KBM-7 (cell line): ENCODE measurements at regions not wholly inside any gene's neighbourhood (a gene's known extent, or its start where the extent isn't known, plus 50 kb on each side); places are given as distances from the start of the nearest gene placed in this dataset.

ENCODE experiments used
- DNase-seq: peaks from one replicate; pipeline ENCODE4 v3.0.0-alpha.2; 2015
- in situ Hi-C: fragments of 300-500 bp; cut with MboI; formaldehyde crosslinking; loops from 2 replicates; pipeline ENCODE4 v1.14.3; 2020; ENCODE audit warnings: low sequenced_read_pairs, low pct_unique_long_range_greater_than_20kb, mixed read lengths

DNA sequence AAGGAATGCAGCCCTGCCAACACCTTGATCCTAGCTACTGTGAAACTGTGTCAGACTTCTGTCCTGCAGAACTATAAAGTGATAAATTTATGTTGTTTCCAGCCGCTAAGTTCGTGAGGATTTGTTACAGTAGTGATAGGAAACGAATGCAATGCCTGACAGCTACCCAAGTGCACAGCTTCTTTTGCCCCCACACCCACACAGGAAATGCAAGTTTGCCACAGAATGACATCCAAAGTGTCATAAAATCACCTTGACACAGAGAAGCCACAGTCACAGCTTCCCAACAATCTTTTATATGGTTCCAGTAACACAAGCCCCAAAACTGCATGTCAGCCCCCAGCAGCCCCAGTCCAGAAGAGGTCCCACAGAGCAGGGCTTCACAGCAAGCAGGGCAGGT lies 216.9 kb upstream of the S100G start:
- in situ Hi-C loops: no loop called here
- DNase-seq: no peak

DNA sequence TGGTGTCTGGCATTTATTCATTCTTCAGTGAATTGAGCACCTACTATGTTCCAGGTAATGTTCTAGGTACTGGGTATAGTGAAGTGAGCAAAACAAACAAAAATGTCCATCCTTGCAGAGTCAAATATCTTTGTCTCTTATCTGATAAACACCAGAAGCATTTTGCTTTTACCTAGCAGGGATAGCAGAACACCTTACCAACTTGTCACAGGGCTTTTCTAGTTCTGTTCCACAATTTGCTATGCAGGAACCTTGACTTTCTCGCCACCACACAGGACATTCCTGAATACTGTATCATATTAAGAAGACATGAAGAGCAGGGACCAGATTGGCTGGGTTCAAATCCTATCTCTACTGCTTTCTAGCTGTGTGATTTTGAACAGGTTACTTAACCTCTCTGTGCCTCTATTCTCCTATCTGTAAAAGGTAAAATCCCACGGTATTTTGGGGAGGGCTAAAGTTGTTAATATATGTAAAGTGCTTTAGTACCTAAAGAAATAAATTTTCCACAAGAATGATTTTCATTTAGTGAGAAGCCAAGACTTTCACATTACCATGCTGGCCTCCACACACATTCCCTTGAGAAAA lies 214.5 kb upstream of the S100G start:
- no peak for DNase-seq
- in situ Hi-C loops: no loop called here

DNA sequence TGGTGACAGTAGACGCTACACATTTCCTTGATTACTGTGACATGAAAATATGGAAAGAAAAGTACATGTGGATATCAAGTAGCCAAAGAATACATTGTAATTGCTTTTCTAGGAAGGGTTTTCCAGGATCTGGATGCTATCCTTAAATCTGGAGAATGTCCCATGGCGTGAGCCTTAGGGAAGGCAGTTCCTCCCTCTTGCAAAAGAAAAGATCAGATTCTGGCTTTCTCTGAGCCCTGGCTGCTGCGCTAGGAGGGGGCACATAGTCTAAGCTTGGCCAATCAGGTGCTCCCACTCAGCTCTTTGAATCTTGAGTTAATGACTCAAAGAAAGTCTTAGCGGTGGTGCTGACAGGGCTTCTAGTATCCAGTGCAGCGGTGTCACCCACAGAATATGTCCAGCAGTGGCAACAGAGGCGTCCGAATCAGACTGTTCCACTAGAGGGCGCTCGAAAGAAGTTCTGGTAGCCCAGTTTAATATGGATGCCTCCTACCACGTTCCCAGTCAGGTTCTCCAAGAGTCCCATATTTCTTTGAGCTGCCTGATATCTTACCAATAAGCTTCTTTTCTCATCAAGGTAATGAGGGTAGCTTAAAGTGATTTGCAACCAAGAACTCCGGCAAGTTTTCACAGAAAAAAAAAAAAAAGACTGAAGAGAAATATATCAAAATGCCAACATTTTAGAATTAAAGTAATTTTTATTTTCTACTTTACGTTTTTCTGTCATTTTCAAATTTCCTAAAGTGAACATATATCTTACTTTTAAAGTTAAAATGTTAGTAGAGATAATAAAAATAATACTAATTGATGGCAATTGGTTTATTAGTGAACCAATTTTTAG lies 213.4 kb upstream of the S100G start:
- in situ Hi-C loops: no loop called here
- DNase-seq: peak; percentile 73

- in situ Hi-C loops: no loop called here
- DNase-seq: no peak
Observed at GRCh38 chrX:16440446-16440845, 209.5 kb upstream of the S100G start.

- in situ Hi-C loops: no loop called here
- DNase-seq: no peak
Observed at GRCh38 chrX:16444353-16444752, 205.6 kb upstream of the S100G start.

GRCh38 chrX:16445166-16445752 lies 204.7 kb upstream of the S100G start:
- in situ Hi-C loops: no loop called here
- peak; percentile 39 for DNase-seq

GRCh38 chrX:16451334-16451733 lies 198.6 kb upstream of the S100G start:
- in situ Hi-C loops: no loop called here
- no peak for DNase-seq

DNA sequence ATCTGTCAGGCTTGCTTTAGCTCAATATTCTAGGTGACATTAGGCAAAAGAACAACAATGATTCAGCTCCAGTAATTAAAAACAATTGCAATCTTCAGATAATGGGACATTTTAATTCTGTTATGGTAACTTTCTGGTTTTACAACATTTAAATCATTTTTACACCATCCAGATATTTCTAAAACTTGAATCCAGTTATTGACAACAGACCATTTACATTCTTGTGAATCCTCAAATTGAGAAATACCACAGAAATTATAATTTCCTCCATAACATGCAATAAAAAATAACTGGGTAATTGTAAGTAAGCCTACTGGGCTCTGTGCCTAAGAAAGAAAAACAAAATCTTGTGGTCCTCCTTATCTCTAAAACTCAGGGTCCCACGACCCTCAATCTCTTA lies 195.0 kb upstream of the S100G start:
- in situ Hi-C loops: no loop called here

GRCh38 chrX:16457239-16457638 lies 192.7 kb upstream of the S100G start:
- in situ Hi-C loops: no loop called here
- no peak for DNase-seq

More for the DNA sequence above, 195.0 kb upstream of the S100G start:
- DNase-seq: no peak

DNA sequence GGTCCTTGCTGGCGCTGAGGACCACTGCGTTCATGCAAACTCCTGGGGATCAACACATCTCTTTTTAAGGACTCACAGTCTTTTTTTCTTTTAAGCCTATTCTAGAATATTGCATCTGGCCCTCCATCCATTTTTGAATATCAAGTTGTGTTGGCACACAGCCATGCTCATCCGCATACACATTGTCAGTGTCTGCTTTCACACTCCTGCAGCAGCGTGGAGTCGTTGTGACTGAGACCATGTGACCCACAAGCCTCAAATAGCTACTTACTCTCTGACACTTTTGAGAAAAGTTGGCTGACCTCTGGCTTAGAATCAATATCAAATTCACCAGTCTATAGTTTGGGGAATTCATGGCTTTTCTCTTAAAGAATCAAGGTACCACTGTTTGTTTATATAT lies 191.8 kb upstream of the S100G start:
- no peak for DNase-seq
- in situ Hi-C loops: no loop called here

DNA sequence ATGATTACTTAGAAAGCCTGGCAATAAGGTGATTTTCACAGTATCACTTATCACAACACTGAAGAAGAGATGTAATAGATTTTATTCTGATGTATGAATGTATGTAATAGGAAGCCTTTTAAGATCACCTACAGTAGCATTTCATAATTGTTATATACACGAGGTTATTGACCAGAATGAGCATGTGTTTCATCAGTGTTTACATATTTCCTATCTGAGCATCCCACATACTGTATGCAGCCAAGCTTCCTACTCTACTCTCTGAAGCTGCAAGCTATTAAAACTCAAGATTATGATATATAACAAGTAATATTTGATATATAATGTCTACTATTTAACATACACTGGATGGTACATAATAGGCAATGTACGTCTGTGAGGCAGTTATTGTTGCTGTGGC lies 190.9 kb upstream of the S100G start:
- in situ Hi-C loops: no loop called here
- no peak for DNase-seq

GRCh38 chrX:16461968-16462367 lies 188.0 kb upstream of the S100G start:
- no peak for DNase-seq
- in situ Hi-C loops: no loop called here

DNA sequence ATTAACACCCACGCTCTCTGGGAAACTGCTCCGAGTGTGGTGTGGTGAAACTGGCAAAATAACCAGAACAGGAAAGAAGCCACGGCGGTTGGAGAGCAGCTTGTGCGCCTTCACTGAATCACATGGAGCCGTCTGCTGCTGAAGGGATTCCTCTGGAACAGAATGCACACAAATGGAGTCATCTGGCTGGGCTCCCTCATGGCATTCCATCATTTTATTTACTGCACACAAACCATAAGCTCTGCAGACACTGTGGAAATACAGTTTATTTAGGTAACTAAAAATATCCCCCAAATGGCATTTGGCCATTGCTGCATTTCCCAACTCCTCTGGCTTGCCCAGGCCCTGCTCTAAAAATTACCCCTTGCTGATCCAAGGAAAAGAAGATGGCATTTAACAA lies 187.0 kb upstream of the S100G start:
- in situ Hi-C loops: no loop called here
- DNase-seq: no peak

- in situ Hi-C loops: no loop called here
- DNase-seq: no peak
Observed at GRCh38 chrX:16464369-16464768, 185.6 kb upstream of the S100G start.

DNA sequence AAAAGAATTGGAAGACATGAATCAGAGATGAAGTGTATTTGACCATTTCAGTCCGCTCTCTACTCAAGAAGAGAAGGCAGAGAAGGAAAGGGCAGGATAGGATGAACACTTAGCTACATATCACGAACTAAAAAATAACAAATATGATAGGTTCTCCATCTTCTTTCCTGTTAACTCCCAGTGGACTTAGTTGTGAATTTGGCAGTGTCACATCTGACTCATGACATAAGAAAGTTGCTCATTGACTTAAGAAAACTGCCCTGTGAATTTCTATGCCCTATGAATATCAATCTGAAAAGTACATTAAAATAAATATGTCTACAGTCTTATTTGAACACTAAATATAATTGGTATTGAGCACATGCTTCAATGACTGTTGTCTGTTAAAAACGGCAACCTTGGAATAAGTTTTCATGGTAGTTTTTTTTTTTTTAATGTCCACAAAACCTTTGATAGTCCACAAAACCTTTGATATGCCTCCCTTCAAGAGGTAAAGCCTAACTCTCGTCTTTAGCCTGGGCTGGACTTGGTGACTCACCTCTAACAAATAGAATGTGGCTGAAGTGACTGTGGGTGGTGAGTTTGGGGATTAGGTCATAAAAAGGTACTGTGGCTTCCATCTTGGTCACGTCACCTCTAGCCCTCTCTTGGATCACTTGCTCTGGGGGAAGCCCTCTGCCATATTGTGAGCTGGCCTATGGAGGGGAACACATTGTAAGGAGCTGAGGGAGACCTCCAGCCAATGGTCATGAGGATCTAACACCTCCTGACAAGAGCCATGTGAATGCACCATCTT lies 184.7 kb upstream of the S100G start:
- in situ Hi-C loops: no loop called here
- no peak for DNase-seq

- no peak for DNase-seq
- in situ Hi-C loops: no loop called here
Observed at GRCh38 chrX:16466640-16467432, 183.1 kb upstream of the S100G start.

DNA sequence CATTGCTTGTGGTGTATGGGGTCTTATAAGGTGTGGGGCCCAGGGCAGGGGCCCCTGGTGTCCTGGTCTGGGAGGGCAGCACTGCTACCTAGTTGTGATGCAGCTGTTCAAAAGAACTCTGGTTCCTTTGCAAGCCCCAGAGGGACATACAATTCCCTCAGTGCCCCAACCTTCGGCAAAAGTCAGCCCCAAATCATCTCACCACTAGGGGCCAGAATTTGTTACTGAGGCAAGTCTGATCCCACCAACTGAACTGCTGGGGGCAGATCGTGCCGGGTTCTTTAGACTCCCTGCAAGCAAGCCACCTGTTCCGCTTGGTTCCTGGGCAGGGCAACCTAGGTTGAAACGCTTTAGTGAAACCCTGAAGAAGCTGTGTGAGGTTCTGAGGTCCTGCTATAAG lies 180.1 kb upstream of the S100G start:
- peak; percentile 38 for DNase-seq
- in situ Hi-C loops: no loop called here

DNA sequence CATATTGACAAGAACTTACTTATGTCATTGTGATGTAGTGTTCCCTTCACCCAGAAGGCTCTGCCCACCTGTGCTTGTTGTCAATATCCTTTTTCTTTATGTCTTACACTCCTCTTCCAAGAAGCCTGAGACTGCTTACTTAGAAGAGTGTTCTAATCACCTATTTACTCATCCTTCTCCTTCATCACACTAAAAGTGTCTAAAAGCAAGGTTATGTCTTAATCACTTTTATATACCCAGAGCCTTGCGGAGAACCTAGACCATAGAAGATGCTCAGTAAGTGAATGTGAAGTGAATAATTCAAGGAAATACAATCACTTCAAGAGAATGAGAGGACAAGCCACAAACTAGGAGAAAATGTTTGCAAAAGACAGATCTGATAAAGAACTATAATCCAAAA lies 177.6 kb upstream of the S100G start:
- in situ Hi-C loops: no loop called here
- no peak for DNase-seq

DNA sequence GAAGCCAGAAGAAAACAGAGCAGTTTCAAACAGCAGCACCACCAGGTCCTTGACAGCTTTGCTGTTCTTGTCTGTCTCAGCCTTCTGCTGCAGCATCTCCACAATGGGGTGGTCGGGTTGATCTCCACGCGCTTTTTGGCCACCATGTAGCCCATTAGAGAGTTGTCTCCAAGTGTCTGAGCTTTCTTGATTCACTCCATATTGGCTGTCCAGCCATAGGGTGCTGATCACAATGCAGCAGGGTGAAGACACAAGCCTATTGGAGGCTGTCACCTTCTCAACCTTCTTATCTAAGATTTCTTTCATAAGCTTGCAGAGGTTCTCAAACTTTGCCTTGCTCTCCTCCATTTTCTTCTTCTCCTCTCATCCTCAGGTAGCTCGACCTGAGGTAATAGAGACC lies 175.4 kb upstream of the S100G start:
- in situ Hi-C loops: no loop called here
- DNase-seq: no peak
